ENCODE measurements at regions not wholly inside any gene's neighbourhood (a gene's known extent, or its start where the extent isn't known, plus 50 kb on each side); places are given as distances from the start of the nearest gene placed in this dataset.

DNA sequence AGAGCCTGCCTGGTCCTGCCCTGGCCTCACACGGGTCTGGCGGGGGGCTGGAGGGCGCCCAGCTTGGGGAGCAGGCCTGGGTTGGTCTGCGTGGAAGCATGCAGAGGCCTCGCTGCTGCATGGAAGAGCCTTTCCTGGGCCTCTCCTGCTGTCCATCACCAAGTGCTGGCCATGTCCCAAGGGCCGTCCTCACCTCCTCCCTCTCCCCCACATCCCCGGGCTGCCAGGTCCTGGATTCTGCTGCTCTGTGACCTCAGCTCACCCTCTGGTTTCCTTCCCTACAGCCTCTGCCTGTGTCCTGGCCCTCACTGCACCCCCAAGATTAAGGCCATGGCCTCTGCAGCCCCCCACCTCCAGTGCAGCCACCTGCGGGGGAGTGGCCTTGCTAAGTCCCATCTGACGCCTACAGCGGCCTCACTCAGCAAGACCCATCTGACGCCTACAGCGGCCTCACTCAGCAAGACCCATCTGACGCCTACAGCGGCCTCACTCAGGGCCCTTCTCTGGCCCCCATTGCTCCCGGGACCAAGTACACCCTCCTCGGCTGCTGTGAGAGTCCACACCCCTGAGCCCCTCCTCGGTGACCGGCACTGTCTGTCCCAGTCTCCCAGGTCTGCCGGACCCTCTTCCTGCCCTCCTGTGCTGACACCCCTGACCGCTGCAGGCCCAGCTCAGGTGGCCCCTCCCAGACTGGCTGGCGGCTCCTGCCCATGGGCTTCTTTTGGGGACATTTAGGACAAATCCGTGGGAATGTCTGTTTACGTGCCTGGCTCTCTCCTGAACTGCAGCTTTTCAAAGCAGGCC lies 119.5 kb upstream of the B3GAT1 start:
- intact Hi-C loops (cut with micrococcal nuclease; ENCODE audit: unreplicated experiment) (no loop called here), in situ Hi-C loops (cut with HindIII; ENCODE audit: extremely low pct_ligation_motif_present, low pct_unique_long_range_greater_than_20kb) (no loop called here)
- H2AFZ ChIP-seq (ENCODE audit: low read length): no peak overlapping the region
- 13% methylated on average over 7 of the region's 23 CpGs for WGBS (ENCODE audit: low lambda C conversion rate)
- no peaks in the 10 kb centered on the region for H3K4me1 ChIP-seq (ENCODE audit: insufficient read depth, low read length)
- H3K9ac ChIP-seq (ENCODE audit: insufficient read depth, low read depth, low read length): no peak overlapping the region
- no peaks in the 10 kb centered on the region for H4K20me1 ChIP-seq (ENCODE audit: insufficient read depth, low read length)
- H3K9me3 ChIP-seq (ENCODE audit: low read length): no peaks in the 10 kb centered on the region
- H3K4me3 ChIP-seq (replicated peaks in 1 of 3; ENCODE audit: insufficient read depth in 1 of 3, low read depth in 2 of 3, low read length in 3 of 3): no peak overlapping the region
- TF ChIP-seq TOE1 (CRISPR knock-in tag; IDR thresholded peaks at IDR 0.05) (no peak), ZMYM4 (CRISPR knock-in tag; IDR thresholded peaks at IDR 0.05) (no peak), ZNF777 (CRISPR knock-in tag; IDR thresholded peaks at IDR 0.05) (no peak), FOXM1 (CRISPR knock-in tag; IDR thresholded peaks at IDR 0.05) (no peak), NCOA5 (CRISPR knock-in tag; IDR thresholded peaks at IDR 0.05) (no peak)
- ChIA-PET CTCF (ENCODE audit: low intra/inter-chr PET ratio, low total read pairs) (no interaction called here), POLR2A (no interaction called here)
- no TSS peak for BruUV-seq (replicated peaks)
- H3K4me2 ChIP-seq (ENCODE audit: low read depth, low read length): no peak overlapping the region
- FAIRE-seq (no peak), DNase-seq (ENCODE audit: low spot score) (no peak), ATAC-seq (no peak)
- no peaks in the 10 kb centered on the region for H3K79me2 ChIP-seq (ENCODE audit: insufficient read depth, low read length)
- peaks cover 2 to 68% of the 10 kb centered on the region in 2 experiments; a peak in 3 of 5 replicates for H3K27me3 ChIP-seq (ENCODE audit: control insufficient read depth in 1 of 2, insufficient read depth in 2 of 2, low read length in 2 of 2)
- H3K27ac ChIP-seq (ENCODE audit: extremely low read length, insufficient read depth, low read length): no peak overlapping the region
- H3K36me3 ChIP-seq (replicated peaks in 1 of 2; ENCODE audit: control insufficient read depth in 1 of 2, insufficient read depth in 2 of 2, low read length in 2 of 2): no peaks in the 10 kb centered on the region

DNA sequence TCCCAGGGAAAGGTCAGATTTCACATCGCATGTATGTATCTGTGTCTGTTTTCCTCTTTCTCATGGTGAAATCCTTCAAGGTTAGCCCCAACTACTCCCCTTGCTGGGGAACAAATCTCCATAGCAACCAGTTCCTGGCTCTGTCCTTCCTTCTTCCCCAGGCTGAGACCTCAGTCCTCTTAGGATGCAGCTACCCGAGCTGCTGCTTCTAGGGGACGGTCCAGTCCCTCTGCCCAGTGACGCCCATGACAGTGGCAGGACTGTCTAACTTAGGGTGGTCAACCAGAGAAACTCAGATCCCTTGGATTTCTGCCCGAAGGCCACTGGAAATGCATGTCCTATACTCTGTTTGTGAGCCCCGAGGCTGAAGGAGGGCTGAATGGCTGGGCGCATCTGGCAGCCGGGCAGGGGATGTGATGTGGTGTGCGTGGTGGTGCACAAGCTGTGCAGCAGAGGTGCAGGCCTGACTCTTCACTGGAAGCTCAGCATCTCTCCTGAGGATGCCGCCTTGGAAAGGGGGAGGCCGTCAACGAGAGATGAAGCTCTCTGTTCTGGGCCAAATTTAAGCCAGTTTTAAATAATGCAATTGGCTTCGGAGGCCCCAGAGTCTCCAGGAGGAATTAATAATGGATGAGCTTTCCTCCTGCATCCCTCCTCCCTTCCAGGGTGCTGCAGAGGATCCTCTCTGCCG lies 118.7 kb upstream of the B3GAT1 start:
- Histone ChIP-seq H3K4me3 (replicated peaks in 1 of 3; ENCODE audit: insufficient read depth in 1 of 3, low read depth in 2 of 3, low read length in 3 of 3) (no peak overlapping the region), H3K4me1 (ENCODE audit: insufficient read depth, low read length) (no peaks in the 10 kb centered on the region), H3K27me3 (ENCODE audit: control insufficient read depth in 1 of 2, insufficient read depth in 2 of 2, low read length in 2 of 2) (peaks cover 0 to 64% of the 10 kb centered on the region in 2 experiments; a peak in 3 of 5 replicates), H3K36me3 (replicated peaks in 1 of 2; ENCODE audit: control insufficient read depth in 1 of 2, insufficient read depth in 2 of 2, low read length in 2 of 2) (no peaks in the 10 kb centered on the region), H3K9me3 (ENCODE audit: low read length) (no peaks in the 10 kb centered on the region), H4K20me1 (ENCODE audit: insufficient read depth, low read length) (no peaks in the 10 kb centered on the region), H2AFZ (ENCODE audit: low read length) (no peak overlapping the region), H3K4me2 (ENCODE audit: low read depth, low read length) (no peak overlapping the region), H3K27ac (ENCODE audit: extremely low read length, insufficient read depth, low read length) (no peak overlapping the region), H3K9ac (ENCODE audit: insufficient read depth, low read depth, low read length) (no peak overlapping the region), H3K79me2 (ENCODE audit: insufficient read depth, low read length) (no peaks in the 10 kb centered on the region)
- intact Hi-C loops (cut with micrococcal nuclease; ENCODE audit: unreplicated experiment) (no loop called here), in situ Hi-C loops (cut with HindIII; ENCODE audit: extremely low pct_ligation_motif_present, low pct_unique_long_range_greater_than_20kb) (no loop called here)
- DNase-seq (ENCODE audit: low spot score) (no peak), ATAC-seq (no peak), FAIRE-seq (no peak)
- CTCF ChIA-PET (ENCODE audit: low intra/inter-chr PET ratio, low total read pairs): no interaction called here
- no TSS peak for BruUV-seq (replicated peaks)
- POLR2A ChIA-PET: no interaction called here
- WGBS (ENCODE audit: low lambda C conversion rate): 14% methylated on average over 10 of the region's 14 CpGs
- TF ChIP-seq, protein P1, sequence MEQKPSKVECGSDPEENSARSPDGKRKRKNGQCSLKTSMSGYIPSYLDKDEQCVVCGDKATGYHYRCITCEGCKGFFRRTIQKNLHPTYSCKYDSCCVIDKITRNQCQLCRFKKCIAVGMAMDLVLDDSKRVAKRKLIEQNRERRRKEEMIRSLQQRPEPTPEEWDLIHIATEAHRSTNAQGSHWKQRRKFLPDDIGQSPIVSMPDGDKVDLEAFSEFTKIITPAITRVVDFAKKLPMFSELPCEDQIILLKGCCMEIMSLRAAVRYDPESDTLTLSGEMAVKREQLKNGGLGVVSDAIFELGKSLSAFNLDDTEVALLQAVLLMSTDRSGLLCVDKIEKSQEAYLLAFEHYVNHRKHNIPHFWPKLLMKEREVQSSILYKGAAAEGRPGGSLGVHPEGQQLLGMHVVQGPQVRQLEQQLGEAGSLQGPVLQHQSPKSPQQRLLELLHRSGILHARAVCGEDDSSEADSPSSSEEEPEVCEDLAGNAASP (CRISPR knock-in tag; IDR thresholded peaks at IDR 0.05; ENCODE audit: borderline replicate concordance): no peak
- TF ChIP-seq ATAD3A (CRISPR knock-in tag; IDR thresholded peaks at IDR 0.05): no peak
- no peak for TF ChIP-seq SOX6 (IDR thresholded peaks at IDR 0.05)
- no peak for TF ChIP-seq SOX6 (CRISPR knock-in tag; IDR thresholded peaks at IDR 0.05)
- TF ChIP-seq, protein P2, sequence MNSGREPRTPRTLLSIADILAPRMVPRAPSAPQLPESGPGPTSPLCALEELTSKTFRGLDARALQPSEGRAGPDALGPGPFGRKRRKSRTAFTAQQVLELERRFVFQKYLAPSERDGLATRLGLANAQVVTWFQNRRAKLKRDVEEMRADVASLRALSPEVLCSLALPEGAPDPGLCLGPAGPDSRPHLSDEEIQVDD (CRISPR knock-in tag; IDR thresholded peaks at IDR 0.05; ENCODE audit: borderline replicate concordance): no peak
- no peak for TF ChIP-seq PLRG1 (conservative IDR thresholded peaks at IDR 0.05)
- no peak for TF ChIP-seq CHD4 (IDR thresholded peaks at IDR 0.05; ENCODE audit: borderline replicate concordance, low read length)
- no peak for TF ChIP-seq THAP11 (CRISPR knock-in tag; IDR thresholded peaks at IDR 0.05)
- TF ChIP-seq MED1 (CRISPR knock-in tag; IDR thresholded peaks at IDR 0.05): no peak
- TF ChIP-seq PAWR (CRISPR knock-in tag; IDR thresholded peaks at IDR 0.05; ENCODE audit: borderline replicate concordance): no peak
- no peak for TF ChIP-seq ZNF30 (CRISPR knock-in tag; IDR thresholded peaks at IDR 0.05)
- TF ChIP-seq ZNF337 (CRISPR knock-in tag; IDR thresholded peaks at IDR 0.05; ENCODE audit: borderline replicate concordance, low read depth): no peak
- TF ChIP-seq ZNF235 (CRISPR knock-in tag; IDR thresholded peaks at IDR 0.05; ENCODE audit: borderline replicate concordance): no peak
- no peak for TF ChIP-seq ZBTB3 (CRISPR knock-in tag; IDR thresholded peaks at IDR 0.05; ENCODE audit: borderline replicate concordance, low read depth)
